ENCODE measurements at regions not wholly inside any gene's neighbourhood (a gene's known extent, or its start where the extent isn't known, plus 50 kb on each side); places are given as distances from the start of the nearest gene placed in this dataset.
"Not testable (repeated sequence)": the region's sequence is repeated elsewhere in the genome, so short reads cannot be mapped to it uniquely, and the experiment has no call there.

DNA sequence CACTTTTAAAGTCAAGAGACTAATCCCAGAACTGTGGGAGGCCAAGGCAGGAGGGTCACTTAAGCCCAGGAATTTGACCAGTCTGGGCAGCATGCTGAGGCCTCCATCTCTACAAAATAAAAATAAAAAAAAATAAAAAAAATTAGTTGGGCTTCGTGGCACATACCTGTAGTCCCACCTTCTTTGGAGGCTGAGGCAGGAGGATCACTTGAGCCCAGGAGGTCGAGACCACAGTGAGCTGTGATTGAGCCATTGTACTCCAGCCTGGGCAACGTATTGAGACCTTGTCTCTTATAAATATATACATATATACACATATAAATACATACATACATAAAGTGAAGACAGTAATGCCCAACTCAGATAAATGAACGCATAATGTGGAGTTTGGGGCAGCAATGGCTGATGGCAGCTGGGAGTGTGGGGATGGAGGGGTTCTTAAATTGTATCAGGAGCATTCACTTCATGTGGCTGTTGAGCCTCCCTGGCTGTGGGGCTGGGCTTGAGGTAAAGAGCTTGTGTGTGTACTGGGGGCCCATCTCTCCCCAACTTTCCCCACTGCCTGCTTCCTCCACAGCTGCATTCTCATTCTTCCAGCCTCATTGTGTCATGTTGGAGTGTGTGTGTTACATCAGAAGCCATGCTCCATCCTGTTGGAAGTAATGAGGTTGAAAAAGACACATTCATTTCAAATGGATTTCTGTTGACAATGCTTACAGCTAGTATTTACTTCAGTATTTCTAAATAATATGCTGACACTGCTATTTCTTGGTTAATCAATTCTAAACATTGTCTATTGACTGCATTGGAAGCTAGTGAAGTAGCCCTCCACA, 96.5 kb upstream of the HS6ST1 start:
- no peak for DNase-seq

DNA sequence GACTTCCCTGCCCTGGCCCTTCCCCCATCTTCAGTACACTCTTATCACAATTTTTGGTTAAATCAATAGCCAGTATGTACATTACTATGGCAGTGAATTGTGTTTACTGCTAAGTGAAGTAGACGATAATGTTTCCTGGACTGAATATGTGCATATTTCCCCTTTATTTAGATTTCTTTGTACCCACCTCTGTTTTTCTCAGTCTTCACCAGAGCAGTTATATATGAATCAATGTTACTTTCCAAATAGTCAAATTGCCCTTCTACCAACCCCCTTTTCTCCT, 97.1 kb upstream of the HS6ST1 start:
- DNase-seq, result no peak

DNA sequence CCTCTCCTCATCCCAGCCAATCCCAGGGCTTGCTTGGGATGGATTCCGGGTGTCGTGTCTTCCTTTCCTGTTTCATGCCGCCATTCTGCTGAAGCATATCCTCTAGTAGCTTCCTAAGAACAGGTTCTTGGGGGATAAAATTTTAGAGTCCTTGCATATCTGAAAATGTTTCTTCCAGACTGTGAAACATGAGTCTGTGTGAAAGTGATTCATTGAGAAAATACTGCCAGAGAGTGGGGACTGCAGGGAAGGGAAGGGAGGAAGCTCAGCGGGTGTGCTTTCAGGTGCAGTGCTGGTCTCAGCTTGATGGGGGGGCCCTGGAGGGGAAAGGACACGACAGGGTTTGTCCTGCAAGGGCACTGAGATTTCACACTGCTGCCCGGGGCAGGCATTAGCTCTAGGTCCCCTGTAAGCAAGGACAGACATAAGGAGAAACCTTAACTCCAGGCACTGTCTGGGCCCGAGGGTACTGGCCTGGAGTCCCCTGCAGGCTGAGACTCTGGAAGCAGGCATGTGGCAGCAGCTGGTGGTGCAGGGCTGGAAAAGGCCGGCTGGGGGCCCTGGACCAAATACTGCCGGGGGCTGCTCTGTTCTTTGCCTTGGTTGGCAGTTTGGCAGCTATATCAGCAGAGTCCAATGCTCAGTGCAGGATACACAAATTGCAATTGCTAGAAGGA, 97.6 kb upstream of the HS6ST1 start:
- no peak for DNase-seq

DNA sequence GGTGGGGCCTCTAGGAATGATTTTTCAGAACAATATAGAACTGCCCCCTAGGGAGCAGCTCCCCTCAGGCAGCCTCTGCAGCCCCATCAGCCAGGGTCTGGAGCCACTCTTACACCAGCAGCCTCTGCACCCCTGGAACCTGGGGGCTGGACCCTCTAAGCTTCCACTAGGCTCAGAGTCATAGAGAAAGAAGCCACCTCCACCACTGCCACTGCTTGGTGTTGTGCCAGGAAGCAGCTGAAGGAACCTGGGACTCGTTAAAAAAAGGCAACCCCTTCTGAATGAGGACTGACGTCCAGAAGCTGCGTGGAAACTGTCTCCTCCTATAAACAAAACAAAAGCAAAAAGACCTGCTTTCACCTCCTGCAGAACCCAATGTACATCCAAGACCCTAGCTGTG, 98.1 kb upstream of the HS6ST1 start:
- no peak for DNase-seq

DNA sequence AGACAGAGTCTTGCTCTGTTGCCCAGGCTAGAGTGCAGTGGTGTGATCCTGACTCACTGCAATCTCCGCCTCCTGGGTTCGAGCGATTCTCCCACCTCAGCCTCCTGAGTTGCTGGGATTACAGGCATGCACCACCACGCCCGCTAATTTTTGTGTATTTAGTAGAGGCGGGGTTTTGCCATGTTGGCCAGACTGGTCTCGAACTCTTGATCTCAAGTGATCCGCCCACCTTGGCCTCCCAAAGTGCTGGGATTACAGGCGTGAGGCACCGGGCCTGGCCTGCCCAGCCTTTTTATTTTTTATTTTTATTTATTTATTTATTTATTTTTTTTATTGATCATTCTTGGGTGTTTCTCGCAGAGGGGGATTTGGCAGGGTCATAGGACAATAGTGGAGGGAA, 98.6 kb upstream of the HS6ST1 start:
- DNase-seq, result not testable (repeated sequence)

DNA sequence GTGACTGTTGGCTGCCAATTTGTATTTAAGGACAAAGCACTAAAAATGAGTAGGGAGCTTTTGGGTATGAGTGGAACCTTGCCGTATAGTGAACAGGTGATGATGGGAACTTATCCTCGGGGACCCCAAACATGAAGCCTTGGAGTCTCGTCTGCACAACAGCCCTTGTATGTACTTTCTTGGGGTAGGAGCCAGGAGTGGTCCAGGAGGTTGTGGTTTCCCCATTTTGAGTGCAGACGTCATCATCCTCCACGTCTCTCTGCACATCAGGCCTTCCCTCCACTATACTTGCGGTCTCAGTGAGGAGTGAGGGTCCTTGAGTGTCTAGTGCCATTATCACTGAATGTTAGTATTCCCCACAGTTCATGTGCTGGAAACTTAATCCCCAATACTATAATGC, 101.5 kb upstream of the HS6ST1 start:
- DNase-seq, result no peak

DNA sequence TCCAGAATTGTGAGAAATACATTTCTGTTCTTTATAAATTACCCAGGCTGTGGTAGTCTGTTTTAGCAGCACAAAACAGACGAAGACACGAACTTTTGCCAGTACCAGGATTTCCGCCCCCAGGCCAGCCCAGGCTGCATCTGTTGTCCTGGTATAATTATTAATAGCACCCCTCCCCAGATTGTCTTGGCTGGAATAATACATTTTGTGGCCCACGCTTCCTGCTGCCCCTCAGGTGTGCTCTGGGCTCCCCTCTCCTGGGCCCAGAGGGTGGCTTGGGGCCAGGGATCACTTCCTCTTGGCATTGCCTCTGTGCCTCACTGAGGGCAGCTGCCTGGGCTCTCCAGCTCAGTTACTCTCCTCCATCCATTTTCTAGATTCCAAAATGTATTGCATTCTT, 102.1 kb upstream of the HS6ST1 start:
- DNase-seq, result no peak

DNA sequence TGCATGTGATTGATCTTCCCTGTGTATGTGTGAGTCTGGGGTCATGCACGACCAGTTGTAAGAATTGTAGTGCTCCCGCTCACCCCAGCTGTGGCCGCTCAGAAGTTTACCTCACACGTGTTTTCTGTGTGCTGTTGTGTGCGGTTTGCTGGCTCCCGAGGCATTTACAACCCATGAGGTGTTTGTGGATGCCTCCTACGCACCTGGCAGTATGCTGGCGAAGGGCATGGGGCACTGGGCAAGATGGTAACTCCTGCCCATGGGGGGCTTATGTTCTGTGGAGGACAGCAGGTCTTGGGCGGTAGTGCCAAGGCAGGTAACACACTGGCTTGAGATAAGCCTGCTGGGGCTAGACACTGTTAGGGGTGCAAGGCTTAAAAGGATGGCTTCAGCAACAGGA, 102.6 kb upstream of the HS6ST1 start:
- DNase-seq, result no peak

DNA sequence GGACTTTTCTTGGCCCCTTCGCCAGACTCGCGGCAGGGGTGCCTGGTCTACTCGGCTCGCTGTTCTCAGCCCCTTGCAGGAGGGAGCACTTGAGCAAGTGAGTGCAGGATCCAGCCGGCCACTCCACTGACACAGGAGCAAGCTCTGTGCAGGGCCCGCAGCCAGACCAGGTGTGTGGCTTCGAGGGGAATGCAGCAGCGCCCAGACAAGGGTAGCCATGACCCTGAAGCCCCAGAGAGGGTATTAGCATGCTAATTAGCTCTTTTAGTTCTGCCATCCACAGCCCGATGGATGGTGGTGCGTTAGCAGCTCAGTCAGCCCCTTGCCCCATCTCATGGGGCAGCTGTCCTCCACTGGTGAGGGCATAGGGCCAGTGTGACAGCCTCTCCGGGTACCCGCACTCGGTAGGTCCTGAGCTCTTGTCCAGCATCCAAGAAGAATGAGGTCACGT, 103.2 kb upstream of the HS6ST1 start:
- no peak for DNase-seq

DNA sequence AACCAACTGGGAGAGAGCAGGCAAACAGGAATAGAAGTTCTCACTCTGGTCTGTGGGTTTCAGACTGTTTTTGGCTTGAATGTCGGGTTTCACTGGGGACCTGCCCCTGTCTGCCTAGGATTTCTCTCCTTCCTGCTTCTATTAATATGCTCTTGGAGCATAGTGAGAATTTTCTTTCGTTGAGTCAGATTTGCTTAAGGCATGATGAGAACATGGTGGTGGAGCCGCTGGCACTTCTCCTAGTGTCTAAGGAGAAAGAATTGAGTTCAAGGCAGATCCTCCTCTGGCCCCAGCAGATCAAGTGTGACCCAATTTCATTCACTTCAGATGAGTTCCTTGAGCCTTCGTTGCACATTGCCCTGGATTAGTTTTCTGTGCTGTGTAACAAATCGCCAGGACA, 103.9 kb upstream of the HS6ST1 start:
- no peak for DNase-seq

DNA sequence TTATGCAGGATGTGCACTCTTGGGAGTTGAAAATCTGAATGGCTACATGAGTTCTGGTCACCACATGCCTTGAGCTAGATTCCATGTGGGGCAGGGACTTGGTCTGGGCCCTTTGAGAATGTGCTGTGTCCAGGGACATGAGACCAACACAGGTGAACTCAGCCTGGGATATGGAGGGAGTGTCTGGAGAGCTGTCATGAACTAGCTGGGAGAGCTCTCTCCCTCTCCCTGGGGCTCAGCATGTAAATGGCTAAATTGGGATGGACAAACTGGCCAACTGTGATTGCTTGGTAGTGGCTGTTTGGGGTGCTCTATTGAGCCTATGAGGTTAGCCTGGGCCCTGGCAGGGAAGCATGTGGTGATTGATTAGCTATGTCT, 105.1 kb upstream of the HS6ST1 start:
- DNase-seq, result no peak

DNA sequence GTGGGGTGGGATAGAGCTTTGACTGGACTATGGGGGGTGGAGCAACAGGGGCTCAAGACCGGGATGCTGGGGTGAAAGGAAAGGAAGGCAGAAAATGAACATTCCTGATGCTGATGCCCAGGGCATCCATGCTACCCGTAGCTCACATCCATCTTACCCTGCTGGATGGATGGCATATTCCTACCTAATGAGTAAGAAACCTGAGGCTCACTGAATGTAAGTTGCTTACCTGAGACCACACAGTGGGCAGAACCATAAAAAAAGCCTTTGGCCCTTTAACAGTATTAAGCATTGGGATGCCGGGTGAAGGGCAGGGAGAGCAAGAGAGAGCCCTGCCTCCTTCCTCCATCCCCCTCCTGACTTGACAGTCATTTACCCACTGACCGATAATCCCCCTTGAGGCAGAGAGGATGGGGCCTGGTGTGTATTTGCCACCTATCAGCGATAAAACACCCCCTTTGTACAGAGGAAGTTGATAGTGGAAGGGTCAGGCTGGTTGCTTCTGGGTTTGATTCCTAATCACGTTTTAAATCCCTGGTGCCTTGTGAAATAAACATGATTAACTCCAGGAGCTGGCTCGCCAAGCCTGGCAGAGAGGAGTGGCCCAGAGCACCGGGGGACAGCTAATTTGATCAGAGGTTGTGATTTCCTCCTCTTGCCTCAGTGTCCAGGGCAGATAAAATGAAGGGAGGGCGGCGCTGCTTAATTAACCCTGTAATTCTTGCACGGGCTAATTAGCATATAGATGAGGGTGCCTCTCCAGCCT, 105.9 kb upstream of the HS6ST1 start:
- no peak for DNase-seq

DNA sequence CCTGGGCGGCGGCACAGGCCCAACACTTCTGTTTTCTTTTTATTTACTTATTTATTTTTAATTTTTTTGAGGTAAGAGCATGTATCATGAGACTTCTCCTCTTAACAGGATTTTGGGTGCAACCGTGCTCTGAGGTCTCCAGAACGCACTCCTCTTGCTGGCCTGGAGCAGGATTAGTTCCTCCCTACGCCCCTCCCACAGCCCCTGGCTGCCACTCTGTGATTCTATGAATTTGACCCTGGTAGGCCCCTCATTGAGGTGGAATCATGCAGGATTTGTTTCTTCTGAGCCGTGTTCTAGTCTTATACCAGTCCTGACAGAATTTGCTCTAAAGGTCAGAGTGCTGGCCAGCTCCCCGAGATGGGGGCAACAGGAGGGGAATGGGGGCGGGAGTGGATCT, 106.5 kb upstream of the HS6ST1 start:
- DNase-seq, result no peak

DNA sequence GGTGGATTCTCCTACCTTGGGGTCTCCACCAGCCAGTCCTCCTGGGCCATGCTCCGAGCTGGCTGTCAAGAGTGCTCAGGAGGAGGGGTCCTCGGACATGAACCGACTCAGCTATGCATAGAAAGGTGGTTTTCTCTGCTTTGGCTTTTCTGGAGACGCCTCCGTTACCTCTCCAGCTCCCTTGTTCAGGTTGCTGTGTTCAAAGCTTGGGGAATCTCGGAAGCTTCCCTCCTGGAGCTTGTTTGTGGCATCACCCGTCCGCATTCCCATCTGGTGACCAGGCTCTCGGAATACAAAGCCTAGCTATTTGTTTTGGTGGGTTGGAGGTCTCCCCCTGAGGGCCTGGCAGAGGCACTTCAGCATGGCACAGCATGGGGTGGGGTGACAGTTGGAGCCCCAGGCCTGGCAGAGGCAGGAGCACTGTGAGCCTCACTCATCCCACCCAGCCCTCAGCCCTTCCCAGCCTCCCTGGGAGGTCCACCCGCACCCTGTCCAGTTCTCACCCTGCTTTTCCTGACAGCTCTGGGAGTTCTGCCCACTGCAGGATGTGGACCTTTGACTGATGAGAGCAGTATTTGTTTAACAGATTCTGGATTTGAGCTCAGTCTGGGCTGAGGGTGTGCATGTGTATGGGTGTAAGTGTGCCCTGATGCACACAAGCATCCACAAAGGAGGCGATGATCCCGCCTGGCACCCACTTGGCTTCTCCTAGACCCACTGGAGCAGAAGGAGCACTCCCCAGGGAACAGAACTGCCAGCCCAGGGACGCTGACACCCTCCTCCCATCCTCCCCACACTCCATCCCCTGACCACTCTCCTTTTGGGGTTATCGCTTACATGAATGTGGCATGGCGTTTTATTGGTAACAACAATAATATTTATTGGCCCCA, 107.3 kb upstream of the HS6ST1 start:
- DNase-seq, result no peak

DNA sequence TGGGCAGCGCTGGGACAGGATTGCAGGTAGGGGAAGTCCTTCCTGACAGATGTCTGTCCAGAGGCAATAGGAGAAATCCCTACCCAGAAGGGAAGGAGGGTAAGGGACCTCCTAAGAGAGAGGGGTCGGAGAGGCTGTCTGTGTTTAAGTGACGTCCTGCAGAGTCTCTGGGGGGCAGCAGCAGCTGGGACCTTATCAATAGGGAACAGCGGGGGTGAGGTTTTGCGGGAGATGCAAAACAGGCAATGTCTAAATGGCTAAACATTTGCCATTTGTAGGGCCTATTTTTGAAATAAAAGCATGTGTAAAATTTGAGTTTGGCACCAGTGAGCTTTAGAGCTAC, 108.7 kb upstream of the HS6ST1 start:
- no peak for DNase-seq

DNA sequence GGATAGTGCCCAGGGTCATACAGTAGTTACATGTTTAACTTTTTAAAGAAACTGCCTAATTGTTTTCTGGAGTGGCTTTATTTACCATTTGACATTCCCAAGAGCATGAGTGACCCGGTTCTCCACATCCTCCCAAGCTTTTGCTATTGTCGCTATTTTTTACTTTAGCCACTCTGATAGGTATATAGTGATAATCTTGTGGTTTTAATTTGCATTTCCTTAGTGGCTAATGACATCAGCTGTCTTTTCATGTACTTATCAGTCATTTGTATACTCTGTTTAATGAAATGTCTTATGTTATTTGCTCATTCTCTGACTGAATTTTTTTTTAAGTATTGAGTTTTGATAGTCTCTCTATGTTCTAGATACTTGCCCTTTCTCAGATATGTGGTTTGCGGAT, 109.7 kb upstream of the HS6ST1 start:
- DNase-seq, result no peak

DNA sequence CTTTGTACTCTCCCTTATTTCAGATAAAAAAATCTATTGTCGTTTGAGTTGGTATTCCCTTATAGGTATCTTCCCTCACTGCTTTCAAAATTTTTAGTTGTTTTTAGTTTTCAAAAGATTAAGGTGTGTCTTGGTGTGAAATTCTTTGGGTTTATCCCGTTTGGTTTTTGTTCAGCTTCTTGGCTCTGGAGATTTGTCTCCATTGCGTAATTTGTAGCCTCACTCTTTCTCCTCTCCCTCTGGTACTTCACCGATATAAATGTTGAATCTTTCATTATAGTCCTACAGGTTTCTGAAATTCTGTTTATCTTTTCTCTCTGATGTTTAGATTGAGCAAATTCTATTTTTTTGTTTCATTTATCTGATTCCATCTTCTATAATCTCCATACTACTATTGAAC, 113.8 kb upstream of the HS6ST1 start:
- DNase-seq, result no peak

DNA sequence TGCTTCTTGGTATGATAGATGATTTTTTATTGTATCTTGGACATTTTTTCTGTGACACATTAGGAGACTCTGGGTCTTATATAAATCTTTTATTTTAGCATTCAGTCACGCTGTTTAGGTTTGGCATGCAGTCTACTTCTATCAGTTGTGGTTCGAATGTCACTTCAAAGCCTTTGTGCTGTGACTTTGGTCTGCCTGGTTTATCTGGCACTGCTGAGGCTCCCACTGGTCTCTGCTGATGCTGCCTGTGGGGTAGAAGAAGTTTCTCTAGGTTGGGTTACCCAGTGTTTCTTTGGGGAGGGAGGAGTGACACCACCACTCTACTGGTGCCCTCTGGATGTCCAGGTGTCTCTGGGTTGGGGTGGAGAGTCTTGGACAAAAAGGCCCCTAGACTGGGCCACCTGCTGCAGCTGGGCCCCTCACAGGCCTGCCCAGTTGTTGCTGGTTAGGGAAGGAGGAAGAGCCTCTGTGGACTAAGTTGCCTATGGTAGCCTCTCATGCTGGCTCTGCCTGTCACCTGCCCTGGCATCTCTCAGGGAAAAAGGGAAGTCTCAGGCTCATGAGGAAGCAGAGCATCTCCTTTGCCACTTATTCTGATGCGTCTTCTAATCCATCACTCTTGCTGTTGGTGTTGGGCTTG, 115.4 kb upstream of the HS6ST1 start:
- DNase-seq, result no peak

DNA sequence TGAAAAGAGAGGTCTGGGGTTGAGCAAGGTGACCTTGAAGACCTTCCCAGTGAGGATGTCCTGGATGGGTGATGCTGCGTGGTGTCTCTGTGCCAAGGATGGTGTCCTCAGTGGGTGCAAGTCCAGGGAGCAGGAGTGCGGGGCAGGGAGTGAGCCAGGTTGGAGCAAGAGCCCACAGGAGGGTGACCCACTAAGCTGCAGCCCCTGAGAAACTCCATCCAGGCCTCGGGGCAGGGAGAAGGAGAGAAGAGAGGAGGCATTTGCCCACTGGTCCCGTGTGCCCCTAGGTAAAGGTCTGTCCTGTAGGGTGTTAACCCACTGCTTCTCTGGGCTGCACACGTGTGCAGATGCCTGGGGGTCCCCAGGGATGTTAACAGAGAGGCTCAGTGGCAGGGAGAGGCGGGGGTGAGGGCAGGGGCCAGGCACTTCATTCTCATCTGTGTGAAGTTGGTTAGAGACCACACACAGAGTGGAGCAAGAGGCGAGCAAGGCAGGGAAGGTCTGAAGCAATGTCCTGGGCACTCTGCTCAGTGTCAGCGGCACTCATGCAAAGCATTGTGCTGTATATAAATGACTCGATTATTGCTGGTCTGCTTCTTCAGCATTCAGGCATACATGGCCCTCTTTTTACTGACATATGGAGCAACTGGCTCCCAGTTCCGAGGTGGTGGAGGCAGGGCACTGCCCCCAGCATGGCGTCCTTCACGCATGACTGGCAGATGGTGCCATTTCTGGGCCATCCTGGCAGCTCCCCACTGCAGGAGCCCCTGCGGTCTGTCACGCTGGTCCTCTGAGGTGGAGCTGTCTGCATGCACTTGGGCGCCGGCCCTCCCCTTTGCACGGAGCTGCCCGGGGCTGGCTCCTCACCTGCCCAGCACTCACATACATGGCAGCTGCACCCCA, 117.2 kb upstream of the HS6ST1 start:
- DNase-seq, result no peak

DNA sequence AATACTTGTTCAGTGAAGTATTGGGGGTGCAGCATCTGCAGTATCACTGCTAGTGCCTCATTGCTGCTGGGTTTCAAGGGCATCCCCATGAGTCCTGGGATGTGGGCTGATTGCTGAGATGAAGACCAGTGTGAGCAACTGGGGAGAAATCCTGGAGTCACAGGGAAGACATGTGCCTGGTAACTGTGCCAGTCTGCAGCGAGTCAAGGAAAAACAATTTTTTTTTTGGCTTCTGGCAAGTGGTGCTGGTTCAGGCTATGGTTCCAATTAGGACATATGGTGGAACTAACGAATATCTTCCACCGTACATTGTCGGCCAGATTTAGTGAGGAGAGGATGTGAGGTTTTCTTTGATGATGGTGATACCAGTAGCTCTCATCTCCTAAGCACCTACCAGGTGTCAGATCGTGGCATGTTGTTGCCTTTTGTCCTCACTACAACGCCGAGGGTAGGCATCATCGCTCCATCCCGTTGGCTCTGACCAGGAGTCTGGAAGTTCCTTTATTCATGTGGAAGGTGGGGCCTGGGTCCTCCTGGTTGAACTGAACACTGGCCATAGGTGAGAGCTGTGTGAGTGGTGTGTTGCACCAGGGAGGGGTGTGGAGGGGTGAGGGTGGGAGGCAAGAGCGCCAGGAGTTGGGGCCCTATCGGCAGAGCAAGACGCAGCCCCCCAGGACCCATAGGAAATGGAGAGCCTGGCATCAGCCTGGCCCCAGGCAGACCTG, 118.0 kb upstream of the HS6ST1 start:
- no peak for DNase-seq

All from left kidney (tissue), 1 donor.